ENCODE measurements at regions not wholly inside any gene's neighbourhood (a gene's known extent, or its start where the extent isn't known, plus 50 kb on each side); places are given as distances from the start of the nearest gene placed in this dataset.

GRCh38 chr3:28940530-28940929, 340.3 kb upstream of the RBMS3 start:
- no peaks in the 10 kb centered on the region for H3K27me3 ChIP-seq (ENCODE audit: insufficient read depth in 3 of 3, low read length in 2 of 3)
- H3K27ac ChIP-seq = no peak overlapping the region
- DNase-seq (no peak), ATAC-seq (peak in 1 of 4 donors; percentile 51)
- H3K4me3 ChIP-seq = no peak overlapping the region
- peaks cover 17% of the 10 kb centered on the region for H3K4me1 ChIP-seq
- H3K9me3 ChIP-seq = no peaks in the 10 kb centered on the region
- no peak for TF ChIP-seq CTCF (IDR thresholded peaks at IDR 0.05)
- intact Hi-C loops (cut with DNase I) = loop anchor here in 1 of 2 donors (10.0 kb wide), 1 partner anchor 94 kb away; no protein-coding TSS in a partner anchor
- H3K36me3 ChIP-seq (ENCODE audit: insufficient read depth in 1 of 2, low read depth in 1 of 2) = no peaks in the 10 kb centered on the region

- intact Hi-C loops (cut with DNase I) = loop anchor here in 1 of 2 donors (10.0 kb wide), 1 partner anchor 94 kb away; no protein-coding TSS in a partner anchor
- no peak overlapping the region for H3K27ac ChIP-seq
- TF ChIP-seq CTCF (IDR thresholded peaks at IDR 0.05) = no peak
- DNase-seq = no peak
- H3K36me3 ChIP-seq (ENCODE audit: insufficient read depth in 1 of 2, low read depth in 1 of 2) = no peaks in the 10 kb centered on the region
- H3K27me3 ChIP-seq (ENCODE audit: insufficient read depth in 3 of 3, low read length in 2 of 3) = no peaks in the 10 kb centered on the region
- peak in 1 of 4 donors; percentile 19 for ATAC-seq
- peaks cover 17% of the 10 kb centered on the region for H3K4me1 ChIP-seq
- 30 to 71% (median 62%) methylated on average over 1 of the region's 1 CpG for WGBS, 3 donors
- no peaks in the 10 kb centered on the region for H3K9me3 ChIP-seq
- no peak overlapping the region for H3K4me3 ChIP-seq
Measured at GRCh38 chr3:28940994-28941393, 339.9 kb upstream of the RBMS3 start.

DNA sequence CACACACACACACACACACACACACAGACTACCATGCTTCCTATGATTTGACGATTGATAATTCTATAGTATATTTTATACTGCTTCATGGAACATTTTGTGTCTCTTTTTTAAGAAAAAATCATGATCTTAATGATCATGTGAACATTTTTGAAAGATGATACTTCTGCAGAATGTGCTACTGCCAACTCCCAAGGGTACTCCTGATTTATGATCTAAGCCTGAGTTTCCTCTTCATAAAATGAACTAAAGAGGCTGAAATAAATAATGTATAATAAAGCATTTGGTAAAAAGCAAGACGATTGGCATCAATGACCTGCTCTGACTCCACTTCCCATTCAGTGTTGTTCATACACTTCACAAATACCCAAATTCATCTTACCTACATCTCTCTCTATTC, 333.8 kb upstream of the RBMS3 start:
- intact Hi-C loops (cut with DNase I) = loop anchor here in 1 of 2 donors (10.0 kb wide), 1 partner anchor 88 kb away; no protein-coding TSS in a partner anchor
- ATAC-seq = no peak
- no peak for TF ChIP-seq CTCF (IDR thresholded peaks at IDR 0.05)
- no peaks in the 10 kb centered on the region for H3K9me3 ChIP-seq
- WGBS, 3 donors = 35 to 56% (median 40%) methylated on average over 2 of the region's 2 CpGs
- no peak for DNase-seq
- no peaks in the 10 kb centered on the region for H3K27me3 ChIP-seq (ENCODE audit: insufficient read depth in 3 of 3, low read length in 2 of 3)
- no peak overlapping the region for H3K27ac ChIP-seq
- H3K4me3 ChIP-seq = no peak overlapping the region
- no peaks in the 10 kb centered on the region for H3K4me1 ChIP-seq
- no peaks in the 10 kb centered on the region for H3K36me3 ChIP-seq (ENCODE audit: insufficient read depth in 1 of 2, low read depth in 1 of 2)

- Histone ChIP-seq H3K4me1 (no peaks in the 10 kb centered on the region), H3K9me3 (no peaks in the 10 kb centered on the region), H3K27me3 (ENCODE audit: insufficient read depth in 3 of 3, low read length in 2 of 3) (no peaks in the 10 kb centered on the region), H3K4me3 (no peak overlapping the region), H3K27ac (no peak overlapping the region), H3K36me3 (ENCODE audit: insufficient read depth in 1 of 2, low read depth in 1 of 2) (no peaks in the 10 kb centered on the region)
- no peak for DNase-seq
- ATAC-seq = no peak
- no peak for TF ChIP-seq CTCF (IDR thresholded peaks at IDR 0.05)
- 78 to 81% (median 79%) methylated on average over 2 of the region's 2 CpGs for WGBS, 3 donors
- intact Hi-C loops (cut with DNase I) = loop anchor here in 1 of 2 donors (10.0 kb wide), 1 partner anchor 87 kb away; no protein-coding TSS in a partner anchor
Measured at GRCh38 chr3:28947751-28948150, 333.1 kb upstream of the RBMS3 start.

DNA sequence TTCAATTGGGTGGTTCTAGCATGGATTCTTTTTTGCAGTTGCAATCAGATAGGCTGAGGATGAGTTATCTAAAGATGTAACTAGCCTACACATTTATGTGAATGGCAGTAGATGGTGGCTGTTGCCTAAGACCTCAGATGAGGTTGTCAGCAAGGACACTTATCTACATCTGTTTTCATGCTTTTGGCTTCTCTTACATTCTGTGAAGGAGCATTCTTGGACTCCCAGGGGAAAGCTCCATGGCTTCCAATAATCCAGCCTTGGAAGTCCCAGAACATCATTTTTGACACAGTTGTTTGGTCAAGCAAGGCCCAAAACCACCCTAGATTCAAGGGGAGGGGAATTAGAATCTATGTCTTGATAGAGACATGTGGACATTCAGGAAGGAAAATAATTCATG, 332.2 kb upstream of the RBMS3 start:
- no peak overlapping the region for H3K27ac ChIP-seq
- no peaks in the 10 kb centered on the region for H3K4me1 ChIP-seq
- no peaks in the 10 kb centered on the region for H3K9me3 ChIP-seq
- H3K27me3 ChIP-seq (ENCODE audit: insufficient read depth in 3 of 3, low read length in 2 of 3) = no peaks in the 10 kb centered on the region
- H3K4me3 ChIP-seq = no peak overlapping the region
- no peak for DNase-seq
- H3K36me3 ChIP-seq (ENCODE audit: insufficient read depth in 1 of 2, low read depth in 1 of 2) = no peaks in the 10 kb centered on the region
- TF ChIP-seq CTCF (IDR thresholded peaks at IDR 0.05) = no peak
- intact Hi-C loops (cut with DNase I) = loop anchor here in 1 of 2 donors (10.0 kb wide), 1 partner anchor 86 kb away; no protein-coding TSS in a partner anchor
- ATAC-seq = no peak

All from psoas muscle (tissue), 7 donors.